GM19238 (cell line): ENCODE measurements at regions not wholly inside any gene's neighbourhood (a gene's known extent, or its start where the extent isn't known, plus 50 kb on each side); places are given as distances from the start of the nearest gene placed in this dataset.
"Not testable (repeated sequence)": the region's sequence is repeated elsewhere in the genome, so short reads cannot be mapped to it uniquely, and the experiment has no call there.

Source experiments
- DNase-seq: peaks from one replicate; pipeline ENCODE4 v3.0.0; 2011; ENCODE audit warnings: low spot score; ENCODE audit not compliant: insufficient read length

- no peak for DNase-seq
Measured at GRCh38 chrX:39689376-39690104, 408.2 kb downstream of the BCOR start.

- no peak for DNase-seq
Measured at GRCh38 chrX:39690541-39691415, 407.0 kb downstream of the BCOR start.

DNA sequence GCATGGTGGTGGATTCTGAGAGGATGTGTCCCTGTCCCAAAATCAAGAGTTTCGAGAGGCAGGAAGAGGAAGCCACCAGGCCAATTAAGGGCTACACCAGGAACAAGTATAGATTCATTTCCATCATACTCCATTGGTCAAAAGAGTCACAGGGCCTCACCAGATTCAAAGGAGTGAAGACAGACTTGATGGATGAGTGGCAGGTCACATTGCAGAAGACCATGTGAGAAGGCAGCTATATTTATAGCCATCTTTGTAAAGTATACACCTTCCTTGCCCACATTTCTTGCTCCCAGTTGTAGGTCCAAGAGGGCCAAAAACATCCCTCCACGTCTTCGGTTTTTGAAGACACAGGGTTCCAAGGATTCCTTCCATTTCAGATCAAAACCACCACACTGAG lies 406.0 kb downstream of the BCOR start:
- no peak for DNase-seq

DNA sequence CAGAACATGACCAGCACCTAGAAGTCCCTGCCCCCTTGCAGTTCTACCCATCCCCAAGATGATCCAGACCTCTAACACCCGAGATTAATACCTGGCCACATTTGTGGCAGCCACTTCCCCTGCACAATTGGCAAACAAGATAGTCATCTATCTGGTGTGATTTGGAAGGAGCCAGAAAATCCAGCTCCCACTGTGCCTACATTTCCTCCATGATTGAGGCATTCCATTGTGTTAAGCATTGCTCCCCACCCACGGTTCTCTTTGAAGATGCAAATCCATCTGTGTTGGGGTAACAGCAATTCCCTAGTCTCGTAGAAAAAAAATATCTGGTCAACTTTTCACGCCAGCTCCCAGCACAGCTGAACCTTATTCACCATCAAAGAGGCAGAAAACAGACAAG lies 405.0 kb downstream of the BCOR start:
- DNase-seq: no peak

- no peak for DNase-seq
Measured at GRCh38 chrX:39693298-39693697, 404.5 kb downstream of the BCOR start.

DNA sequence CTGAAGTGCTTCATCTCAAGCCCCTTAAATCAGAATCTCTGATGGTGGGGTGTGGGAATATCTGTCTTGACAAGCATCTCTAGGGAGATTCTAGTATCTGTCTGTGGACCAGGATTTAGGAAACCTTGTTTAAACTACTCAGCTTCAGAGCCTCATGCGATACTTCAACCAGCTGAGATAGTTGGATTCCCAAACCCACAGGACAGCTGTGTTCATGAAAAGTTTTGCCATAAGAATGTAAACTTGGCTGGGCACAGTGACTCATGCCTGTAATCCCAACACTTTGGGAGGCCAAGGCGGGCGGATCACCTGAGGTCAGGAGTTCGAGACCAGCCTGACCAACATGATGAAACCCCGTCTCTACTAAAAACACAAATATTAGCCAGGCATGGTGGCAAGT lies 395.1 kb downstream of the BCOR start:
- not testable (repeated sequence) for DNase-seq

GRCh38 chrX:39703307-39703706 lies 394.5 kb downstream of the BCOR start:
- no peak for DNase-seq

DNA sequence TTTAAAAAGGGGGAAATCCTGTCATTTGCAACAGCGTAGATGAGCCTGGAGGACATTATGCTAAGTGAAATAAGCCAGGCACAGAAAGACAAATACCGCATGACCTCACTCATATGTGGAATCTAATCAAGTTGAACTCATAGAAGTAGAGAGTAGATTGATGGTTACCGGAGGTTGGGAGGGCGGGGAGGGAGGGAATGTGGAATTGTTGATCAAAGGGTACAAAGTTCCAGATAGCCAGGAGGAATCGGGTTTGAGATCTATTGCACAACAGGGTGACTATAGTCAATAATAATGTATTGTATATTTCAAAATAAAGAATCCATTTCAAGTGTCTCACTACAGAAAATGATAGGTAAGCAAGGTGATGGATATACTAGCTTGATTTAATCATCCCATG lies 393.2 kb downstream of the BCOR start:
- DNase-seq: no peak

- DNase-seq: no peak
Measured at GRCh38 chrX:39705290-39705689, 392.5 kb downstream of the BCOR start.

DNA sequence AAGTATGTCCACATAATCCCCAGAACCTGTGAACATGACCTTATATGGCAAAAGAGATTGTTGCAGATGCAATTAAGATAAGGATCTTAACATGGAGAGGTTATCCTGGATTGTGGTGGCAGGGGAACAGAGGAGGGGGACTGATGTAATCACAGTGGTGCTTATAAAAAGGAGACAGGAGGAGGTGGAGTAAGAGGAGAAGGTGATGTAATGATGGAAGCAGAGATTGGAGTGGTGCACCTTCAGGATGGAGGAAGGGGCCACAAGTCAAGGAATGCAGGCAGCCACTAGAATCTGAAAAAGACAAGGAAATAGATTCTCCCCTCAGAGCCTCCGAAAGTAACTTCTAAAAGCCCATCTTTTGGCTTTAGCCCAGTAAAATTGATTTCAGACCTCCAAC lies 388.4 kb downstream of the BCOR start:
- no peak for DNase-seq

GRCh38 chrX:39709812-39710211 lies 387.9 kb downstream of the BCOR start:
- DNase-seq: no peak

- DNase-seq: no peak
Measured at GRCh38 chrX:39710776-39711175, 387.0 kb downstream of the BCOR start.

GRCh38 chrX:39714471-39714870 lies 383.3 kb downstream of the BCOR start:
- no peak for DNase-seq

DNA sequence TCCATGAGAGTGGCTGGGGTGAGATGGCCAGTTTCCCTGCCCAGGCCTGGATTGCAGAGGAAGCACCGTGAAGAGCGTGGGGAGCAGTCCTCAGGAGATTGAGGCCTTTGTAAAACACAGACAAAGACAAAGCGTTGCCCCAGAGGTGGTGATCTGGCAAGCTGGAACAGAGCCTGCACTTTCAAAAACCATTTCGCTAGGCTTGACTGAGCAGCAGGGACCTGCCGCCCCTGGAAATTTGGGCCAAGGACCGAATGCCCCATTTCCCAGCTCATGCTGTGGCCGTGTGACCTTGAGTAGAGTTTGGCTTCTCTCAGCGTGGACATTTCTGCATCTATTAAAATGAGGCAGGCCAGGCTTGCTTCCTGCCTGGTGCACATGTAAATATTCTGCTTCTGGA lies 381.4 kb downstream of the BCOR start:
- DNase-seq: no peak

DNA sequence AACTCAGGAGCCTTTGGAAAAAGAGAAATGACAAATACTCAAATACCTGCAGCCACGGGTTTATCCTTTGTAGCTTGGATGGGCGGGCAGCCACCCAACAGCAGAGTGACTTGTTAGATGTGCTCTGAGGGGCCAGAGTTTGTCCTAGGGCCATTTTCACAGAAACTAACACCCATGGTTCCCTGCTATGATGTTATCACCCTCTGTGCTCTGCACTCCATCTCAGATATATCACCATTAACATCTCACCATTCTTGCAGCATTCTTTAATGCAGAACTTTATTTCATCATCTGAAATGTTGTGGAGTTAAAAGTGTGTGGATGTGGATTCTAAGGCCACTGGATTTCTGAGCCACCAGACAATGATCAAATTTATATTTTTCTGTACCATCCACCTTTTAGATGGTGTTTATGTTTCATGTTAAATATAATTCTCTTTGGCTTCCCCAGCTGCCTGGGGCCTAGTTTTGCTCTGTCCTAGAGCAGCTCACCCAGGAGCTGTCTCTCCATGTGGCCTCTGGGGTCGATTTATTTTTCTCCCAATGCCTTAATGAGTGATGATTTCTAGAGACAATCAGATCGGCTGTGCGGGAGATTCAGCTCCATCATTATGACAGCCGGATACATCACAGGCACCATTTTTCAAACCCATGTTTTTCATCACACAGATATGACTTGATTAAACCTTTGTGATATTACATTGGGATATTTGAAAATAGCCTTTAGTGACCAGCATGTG lies 380.8 kb downstream of the BCOR start:
- DNase-seq: no peak

- DNase-seq: no peak
Measured at GRCh38 chrX:39718981-39719380, 378.8 kb downstream of the BCOR start.

DNA sequence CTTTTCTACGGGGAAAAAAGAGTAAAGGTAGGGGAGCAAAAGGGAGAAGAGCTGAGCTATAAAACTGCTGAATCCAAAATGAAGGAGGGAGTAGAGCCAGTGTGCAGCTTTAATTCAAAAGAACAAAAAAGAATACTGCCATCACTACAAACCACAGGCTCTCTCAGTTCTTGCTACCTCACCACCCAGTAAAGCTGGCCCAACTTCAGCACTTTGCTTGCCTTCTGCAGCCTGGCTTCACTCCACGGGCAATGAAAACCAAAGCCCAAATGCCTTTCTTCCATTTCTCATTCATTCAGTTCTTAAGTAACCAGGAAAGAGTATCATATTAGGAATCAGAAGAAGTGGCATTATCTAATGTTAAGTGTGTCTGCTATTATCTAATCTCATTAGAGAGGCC lies 376.8 kb downstream of the BCOR start:
- no peak for DNase-seq

DNA sequence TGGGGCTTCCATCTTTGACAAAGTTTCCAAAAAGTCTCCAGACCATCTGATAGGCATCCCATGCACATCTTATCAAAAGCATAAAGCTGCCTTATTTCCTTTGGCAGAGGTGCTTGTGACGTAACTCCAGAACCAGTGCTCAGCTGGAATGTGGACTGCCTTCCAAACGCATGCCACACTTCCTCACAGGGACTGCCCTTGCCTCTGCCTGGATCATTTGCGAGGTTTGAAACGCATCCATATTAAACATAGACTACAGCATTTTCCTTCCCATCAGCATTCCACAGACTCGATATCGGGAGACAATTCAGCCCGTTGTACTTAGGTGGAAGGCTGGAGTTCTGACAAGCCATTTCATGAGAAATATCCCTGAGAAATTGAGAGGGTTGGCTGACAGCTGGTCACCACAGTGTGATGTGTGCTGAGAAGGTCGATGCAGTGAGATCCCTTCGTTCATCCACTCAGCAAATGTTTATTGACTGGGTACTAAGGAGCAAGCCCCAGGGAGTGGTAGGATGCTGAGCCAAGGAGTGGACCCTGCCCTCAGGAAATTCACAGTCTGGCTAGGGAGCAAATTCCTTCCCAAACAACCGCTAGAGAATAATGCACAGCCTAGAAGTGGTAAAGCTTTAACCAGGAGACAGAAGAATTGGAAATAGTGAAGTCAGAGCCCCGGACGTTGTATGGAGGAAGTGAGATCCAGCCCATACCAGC lies 376.0 kb downstream of the BCOR start:
- DNase-seq: no peak

GRCh38 chrX:39724544-39724943 lies 373.2 kb downstream of the BCOR start:
- no peak for DNase-seq

DNA sequence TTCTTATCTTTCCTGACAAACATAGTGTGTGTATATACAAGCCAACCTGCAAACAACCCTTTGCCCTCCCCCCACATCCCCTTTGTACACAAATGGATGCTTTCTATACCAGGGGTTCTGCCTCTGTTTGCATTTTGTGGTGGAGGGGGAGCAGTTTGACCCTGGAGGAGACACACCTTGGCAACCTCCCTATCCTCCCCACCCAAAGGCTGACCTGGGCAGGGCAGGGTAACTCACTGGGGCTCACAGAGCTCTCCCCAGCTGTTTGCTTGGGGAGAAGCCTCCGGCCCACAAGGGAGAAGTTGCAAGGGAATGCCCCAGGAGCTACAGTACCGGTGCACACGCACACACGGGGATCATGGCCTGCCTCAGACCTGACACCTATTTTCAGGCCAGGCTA lies 372.6 kb downstream of the BCOR start:
- DNase-seq: no peak

DNA sequence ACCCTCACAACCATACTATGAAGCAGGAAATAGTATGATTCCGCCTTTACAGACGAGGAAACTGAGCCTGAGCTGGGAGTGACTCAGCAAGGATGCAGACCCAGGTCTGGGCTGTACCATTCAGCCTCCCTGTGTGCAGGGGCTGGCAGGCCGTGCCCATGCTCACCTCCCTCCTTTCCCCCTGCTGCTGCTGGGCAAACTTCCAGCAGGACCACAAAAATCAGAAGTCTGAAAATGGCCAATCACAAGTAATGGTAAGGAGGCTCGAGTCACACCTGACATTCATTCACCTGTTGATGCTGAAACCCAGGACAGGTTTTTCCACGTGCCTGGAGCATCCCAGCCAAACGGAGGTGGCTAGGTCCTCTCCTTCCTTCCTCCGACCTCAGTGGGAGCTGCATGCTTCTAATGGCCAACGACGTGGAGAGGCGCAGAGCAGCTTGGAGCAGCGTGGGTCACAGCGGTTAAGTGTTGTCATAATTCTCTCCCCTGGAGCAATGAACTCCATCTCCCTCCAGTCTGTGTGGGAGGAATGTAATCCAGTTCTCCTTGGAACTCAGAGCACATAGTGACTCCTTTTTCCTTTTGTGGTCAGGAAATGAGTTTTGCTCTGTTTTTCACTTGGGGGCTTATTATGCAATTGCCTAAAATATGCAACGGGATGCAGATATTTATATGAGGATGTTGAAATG lies 371.7 kb downstream of the BCOR start:
- no peak for DNase-seq
